Coronary artery (tissue), 2 donors: ENCODE measurements at regions not wholly inside any gene's neighbourhood (a gene's known extent, or its start where the extent isn't known, plus 50 kb on each side); places are given as distances from the start of the nearest gene placed in this dataset.

ENCODE experiments used
- DNase-seq: peaks from one replicate; pipeline ENCODE4 v3.0.0-alpha.2; 2017; ENCODE audit warnings: low spot score
- H3K27ac ChIP-seq, 2 donors: fragments of 200-600 bp; sonication (generic); one replicate each; pipeline ENCODE4 v1.5.1; 2016 to 2019
- H3K4me3 ChIP-seq: fragments of 200-600 bp; sonication (generic); 2 replicates; pipeline ENCODE4 v1.5.1; 2016; ENCODE audit warnings: mild to moderate bottlenecking, moderate library complexity
- CTCF ChIP-seq: fragments of 200-600 bp; sonication (generic); IDR thresholded peaks from one replicate; pipeline ENCODE4 v1.5.1; 2019; ENCODE audit warnings: antibody characterized with exemption

GRCh38 chr11:41779401-41779960 is 320.0 kb upstream of the LRRC4C start:
- no peak overlapping the region for H3K27ac ChIP-seq
- no peak for DNase-seq
- H3K4me3 ChIP-seq = no peak overlapping the region
- no peak for TF ChIP-seq CTCF

- TF ChIP-seq CTCF = no peak
- H3K27ac ChIP-seq = no peak overlapping the region
- no peak overlapping the region for H3K4me3 ChIP-seq
- DNase-seq = no peak
Observed at GRCh38 chr11:41781441-41781840, 322.0 kb upstream of the LRRC4C start.

GRCh38 chr11:41784513-41785335 is 325.3 kb upstream of the LRRC4C start:
- Histone ChIP-seq H3K27ac (no peak overlapping the region), H3K4me3 (no peak overlapping the region)
- no peak for TF ChIP-seq CTCF
- no peak for DNase-seq

- H3K27ac ChIP-seq = no peak overlapping the region
- TF ChIP-seq CTCF = no peak
- no peak for DNase-seq
- H3K4me3 ChIP-seq = no peak overlapping the region
Observed at GRCh38 chr11:41786087-41786486, 326.6 kb upstream of the LRRC4C start.

GRCh38 chr11:41788177-41788576 is 328.7 kb upstream of the LRRC4C start:
- TF ChIP-seq CTCF = no peak
- no peak for DNase-seq
- Histone ChIP-seq H3K27ac (no peak overlapping the region), H3K4me3 (no peak overlapping the region)

- TF ChIP-seq CTCF = no peak
- no peak for DNase-seq
- H3K27ac ChIP-seq = no peak overlapping the region
- H3K4me3 ChIP-seq = no peak overlapping the region
Observed at GRCh38 chr11:41789376-41789775, 329.9 kb upstream of the LRRC4C start.

- no peak for TF ChIP-seq CTCF
- no peak overlapping the region for H3K4me3 ChIP-seq
- no peak overlapping the region for H3K27ac ChIP-seq
- DNase-seq = no peak
Observed at GRCh38 chr11:41795004-41795403, 335.6 kb upstream of the LRRC4C start.
